SJSA1 (cell line): ENCODE measurements at regions not wholly inside any gene's neighbourhood (a gene's known extent, or its start where the extent isn't known, plus 50 kb on each side); places are given as distances from the start of the nearest gene placed in this dataset.

Experiments
- DNase-seq, 2 experiments: peaks; one replicate each; pipeline ENCODE4 v3.0.0-alpha.2; 2015 to 2020; ENCODE audit warnings: low spot score in 2 of 2, low read depth in 1 of 2
- H3K27ac ChIP-seq: fragments of 250-450 bp; sonication (Bioruptor Pico); 2 replicates; pipeline ENCODE4 v1.5.1; 2020; ENCODE audit warnings: mild to moderate bottlenecking, moderate library complexity
- H3K27me3 ChIP-seq: fragments of 250-450 bp; sonication (Bioruptor Pico); replicated peaks from 2 replicates; pipeline ENCODE4 v1.5.1; 2020; ENCODE audit warnings: mild to moderate bottlenecking, moderate library complexity
- H3K36me3 ChIP-seq: fragments of 250-450 bp; sonication (Bioruptor Pico); 2 replicates; pipeline ENCODE4 v1.5.1; 2020; ENCODE audit warnings: mild to moderate bottlenecking
- H3K4me1 ChIP-seq: fragments of 250-450 bp; sonication (Bioruptor Pico); replicated peaks from 2 replicates; pipeline ENCODE4 v1.6.1; 2021; ENCODE audit warnings: mild to moderate bottlenecking
- H3K4me3 ChIP-seq: fragments of 250-450 bp; sonication (Bioruptor Pico); 2 replicates; pipeline ENCODE4 v1.5.1; 2020; ENCODE audit warnings: mild to moderate bottlenecking
- H3K9me3 ChIP-seq: fragments of 250-450 bp; sonication (Bioruptor Pico); replicated peaks from 2 replicates; pipeline ENCODE4 v1.5.1; 2020; ENCODE audit warnings: mild to moderate bottlenecking

- H3K4me1 ChIP-seq = no peaks in the 10 kb centered on the region
- no peaks in the 10 kb centered on the region for H3K36me3 ChIP-seq
- no peak overlapping the region for H3K27ac ChIP-seq
- H3K9me3 ChIP-seq = no peaks in the 10 kb centered on the region
- no peak overlapping the region for H3K4me3 ChIP-seq
- DNase-seq = no peak
- H3K27me3 ChIP-seq = no peaks in the 10 kb centered on the region
Observed at GRCh38 chr11:127528297-127528696, 527.7 kb upstream of the KIRREL3 start.

DNA sequence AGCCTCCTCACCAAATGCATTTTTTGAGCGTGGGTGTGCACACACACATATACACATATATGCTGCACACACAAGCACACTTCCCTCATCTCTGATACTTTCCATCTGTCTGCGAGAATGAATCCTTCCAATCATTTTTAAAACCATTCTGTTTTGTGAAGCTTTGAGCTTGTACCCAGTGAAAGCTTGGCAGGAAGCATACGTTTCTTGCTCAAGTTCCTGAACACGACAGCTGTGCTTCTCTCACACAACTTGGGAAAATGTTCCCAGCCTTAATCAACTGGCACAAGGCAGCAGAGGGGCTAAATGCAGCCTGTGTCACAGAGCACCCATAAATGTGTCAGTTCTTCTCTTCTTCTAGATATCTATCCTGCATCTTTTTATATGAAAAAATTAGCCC is 524.0 kb upstream of the KIRREL3 start:
- no peak for DNase-seq
- Histone ChIP-seq H3K27ac (no peak overlapping the region), H3K4me1 (no peaks in the 10 kb centered on the region), H3K27me3 (no peaks in the 10 kb centered on the region), H3K4me3 (no peak overlapping the region), H3K9me3 (no peaks in the 10 kb centered on the region), H3K36me3 (no peaks in the 10 kb centered on the region)

- Histone ChIP-seq H3K27me3 (no peaks in the 10 kb centered on the region), H3K4me1 (no peaks in the 10 kb centered on the region), H3K4me3 (no peak overlapping the region), H3K27ac (no peak overlapping the region), H3K9me3 (no peaks in the 10 kb centered on the region), H3K36me3 (no peaks in the 10 kb centered on the region)
- peak in 1 of 2 experiments; percentile 3 for DNase-seq
Observed at GRCh38 chr11:127521413-127521812, 520.8 kb upstream of the KIRREL3 start.

DNA sequence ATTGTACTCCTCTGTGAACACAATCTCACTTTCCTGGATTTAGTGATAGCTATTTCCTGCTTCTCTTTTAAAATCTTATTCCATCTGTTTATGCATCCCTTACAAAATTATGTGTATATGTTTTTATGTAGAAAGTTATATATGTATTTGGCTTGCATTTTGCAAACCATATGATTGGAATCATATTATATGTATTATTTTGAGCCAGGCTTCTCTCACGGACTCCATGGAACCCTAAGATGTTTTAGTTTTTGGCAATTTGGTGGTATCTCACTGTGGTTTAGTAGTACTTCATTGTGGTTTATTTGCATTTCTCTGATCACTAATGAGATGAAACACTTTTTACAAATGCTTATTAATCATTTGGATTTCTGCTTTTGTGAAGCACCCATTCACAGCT is 507.3 kb upstream of the KIRREL3 start:
- no peak for DNase-seq
- Histone ChIP-seq H3K9me3 (no peaks in the 10 kb centered on the region), H3K27me3 (no peaks in the 10 kb centered on the region), H3K4me1 (no peaks in the 10 kb centered on the region), H3K4me3 (no peak overlapping the region), H3K36me3 (no peaks in the 10 kb centered on the region), H3K27ac (no peak overlapping the region)

DNA sequence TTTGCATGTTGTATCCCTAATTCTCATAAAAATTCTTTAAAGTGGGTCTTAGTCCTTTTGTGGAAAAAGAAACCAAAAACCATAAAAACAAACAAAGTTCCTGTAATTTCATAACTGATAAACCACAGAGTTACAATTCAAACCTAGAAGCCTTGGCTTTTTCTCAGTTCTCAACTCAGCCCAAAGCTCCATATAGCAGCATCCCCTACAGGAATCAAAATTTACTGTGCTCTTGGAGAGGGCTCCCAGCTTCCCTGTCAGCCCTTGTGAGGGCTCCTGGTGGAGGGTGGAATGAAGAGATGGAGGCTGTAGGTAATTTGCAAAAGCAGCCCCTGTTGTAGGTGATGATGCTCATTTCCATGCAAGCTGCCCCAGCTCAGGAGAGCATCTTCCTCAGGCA is 506.1 kb upstream of the KIRREL3 start:
- Histone ChIP-seq H3K4me1 (no peaks in the 10 kb centered on the region), H3K27ac (no peak overlapping the region), H3K36me3 (no peaks in the 10 kb centered on the region), H3K9me3 (no peaks in the 10 kb centered on the region), H3K4me3 (no peak overlapping the region), H3K27me3 (no peaks in the 10 kb centered on the region)
- no peak for DNase-seq

- H3K27me3 ChIP-seq = no peaks in the 10 kb centered on the region
- H3K4me1 ChIP-seq = no peaks in the 10 kb centered on the region
- no peak overlapping the region for H3K27ac ChIP-seq
Observed at GRCh38 chr11:127506126-127506525, 505.6 kb upstream of the KIRREL3 start.

GRCh38 chr11:127496165-127496564 is 495.6 kb upstream of the KIRREL3 start:
- H3K4me3 ChIP-seq = no peak overlapping the region
- H3K9me3 ChIP-seq = no peaks in the 10 kb centered on the region
- H3K36me3 ChIP-seq = no peaks in the 10 kb centered on the region
- DNase-seq = no peak
- H3K4me1 ChIP-seq = no peaks in the 10 kb centered on the region
- no peak overlapping the region for H3K27ac ChIP-seq
- no peaks in the 10 kb centered on the region for H3K27me3 ChIP-seq

More at GRCh38 chr11:127506126-127506525, 505.6 kb upstream of the KIRREL3 start:
- H3K4me3 ChIP-seq = no peak overlapping the region
- H3K9me3 ChIP-seq = no peaks in the 10 kb centered on the region
- DNase-seq = no peak
- H3K36me3 ChIP-seq = no peaks in the 10 kb centered on the region

GRCh38 chr11:127493330-127494022 is 492.9 kb upstream of the KIRREL3 start:
- Histone ChIP-seq H3K9me3 (no peaks in the 10 kb centered on the region), H3K27ac (no peak overlapping the region), H3K36me3 (no peaks in the 10 kb centered on the region), H3K27me3 (no peaks in the 10 kb centered on the region), H3K4me3 (no peak overlapping the region), H3K4me1 (no peaks in the 10 kb centered on the region)
- peak in 1 of 2 experiments; percentile 0 for DNase-seq

- no peak overlapping the region for H3K4me3 ChIP-seq
- H3K36me3 ChIP-seq = no peaks in the 10 kb centered on the region
- no peaks in the 10 kb centered on the region for H3K4me1 ChIP-seq
- DNase-seq = no peak
- no peaks in the 10 kb centered on the region for H3K27me3 ChIP-seq
- H3K27ac ChIP-seq = no peak overlapping the region
- no peaks in the 10 kb centered on the region for H3K9me3 ChIP-seq
Observed at GRCh38 chr11:127492029-127492428, 491.5 kb upstream of the KIRREL3 start.

GRCh38 chr11:127491589-127491988 is 491.0 kb upstream of the KIRREL3 start:
- no peaks in the 10 kb centered on the region for H3K36me3 ChIP-seq
- no peaks in the 10 kb centered on the region for H3K27me3 ChIP-seq
- no peak overlapping the region for H3K4me3 ChIP-seq
- H3K4me1 ChIP-seq = no peaks in the 10 kb centered on the region
- no peak for DNase-seq
- H3K27ac ChIP-seq = no peak overlapping the region
- H3K9me3 ChIP-seq = no peaks in the 10 kb centered on the region

- H3K9me3 ChIP-seq = no peaks in the 10 kb centered on the region
- no peak overlapping the region for H3K27ac ChIP-seq
- H3K27me3 ChIP-seq = no peaks in the 10 kb centered on the region
- no peaks in the 10 kb centered on the region for H3K36me3 ChIP-seq
- no peaks in the 10 kb centered on the region for H3K4me1 ChIP-seq
- no peak overlapping the region for H3K4me3 ChIP-seq
- no peak for DNase-seq
Observed at GRCh38 chr11:127490896-127491295, 490.3 kb upstream of the KIRREL3 start.

DNA sequence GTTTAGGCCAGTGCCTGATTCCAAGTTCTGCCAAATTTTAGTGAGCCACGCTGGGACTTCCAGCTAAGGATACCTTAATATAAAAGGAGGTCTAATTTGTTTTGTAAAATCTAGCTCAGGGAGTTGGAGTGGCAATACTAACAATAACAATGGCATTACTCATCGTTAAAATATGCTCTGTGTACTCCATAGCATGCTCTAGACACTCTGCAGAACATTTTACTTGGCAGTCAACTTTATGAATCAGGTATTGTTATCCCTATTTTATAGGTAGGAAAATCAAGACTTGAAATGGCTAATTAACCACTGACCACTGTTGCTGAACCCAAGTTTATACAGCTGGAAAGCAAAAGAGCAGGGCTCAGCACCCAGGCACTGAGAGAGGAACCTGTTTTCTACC is 485.0 kb upstream of the KIRREL3 start:
- H3K4me1 ChIP-seq = no peaks in the 10 kb centered on the region
- H3K4me3 ChIP-seq = no peak overlapping the region
- H3K27ac ChIP-seq = no peak overlapping the region
- no peaks in the 10 kb centered on the region for H3K36me3 ChIP-seq
- peak in 1 of 2 experiments; percentile 3 for DNase-seq
- no peaks in the 10 kb centered on the region for H3K9me3 ChIP-seq
- H3K27me3 ChIP-seq = no peaks in the 10 kb centered on the region

DNA sequence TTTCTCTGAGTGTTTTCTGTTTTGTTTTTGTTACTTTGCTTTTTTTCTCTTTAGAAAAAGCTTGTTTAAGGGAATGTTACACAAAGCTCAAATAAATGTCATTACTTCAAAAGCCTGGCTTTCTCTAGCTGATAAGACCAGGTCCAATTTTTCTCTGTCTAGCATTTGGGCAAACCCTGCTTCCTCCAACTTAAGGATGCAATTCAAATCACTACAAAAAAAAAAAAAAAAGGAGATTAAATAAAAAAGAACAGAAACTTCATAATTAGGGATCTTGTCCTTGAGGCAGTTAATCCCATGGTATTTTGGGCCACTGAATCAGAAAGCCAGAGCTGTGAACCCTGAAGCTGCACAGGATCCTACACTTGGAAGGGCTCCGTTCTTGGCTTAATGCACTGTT is 480.8 kb upstream of the KIRREL3 start:
- no peaks in the 10 kb centered on the region for H3K36me3 ChIP-seq
- no peak for DNase-seq
- no peaks in the 10 kb centered on the region for H3K9me3 ChIP-seq
- no peaks in the 10 kb centered on the region for H3K27me3 ChIP-seq
- no peak overlapping the region for H3K4me3 ChIP-seq
- no peaks in the 10 kb centered on the region for H3K4me1 ChIP-seq
- no peak overlapping the region for H3K27ac ChIP-seq

- H3K27ac ChIP-seq = no peak overlapping the region
- no peaks in the 10 kb centered on the region for H3K9me3 ChIP-seq
- no peaks in the 10 kb centered on the region for H3K27me3 ChIP-seq
- no peak for DNase-seq
- no peaks in the 10 kb centered on the region for H3K4me1 ChIP-seq
- no peaks in the 10 kb centered on the region for H3K36me3 ChIP-seq
- no peak overlapping the region for H3K4me3 ChIP-seq
Observed at GRCh38 chr11:127478826-127479225, 478.3 kb upstream of the KIRREL3 start.

- no peak for DNase-seq
- no peaks in the 10 kb centered on the region for H3K9me3 ChIP-seq
Observed at GRCh38 chr11:127474766-127475165, 474.2 kb upstream of the KIRREL3 start.

More at GRCh38 chr11:127474766-127475165, 474.2 kb upstream of the KIRREL3 start:
- H3K27ac ChIP-seq = no peak overlapping the region
- H3K36me3 ChIP-seq = no peaks in the 10 kb centered on the region
- H3K4me3 ChIP-seq = no peak overlapping the region
- H3K27me3 ChIP-seq = no peaks in the 10 kb centered on the region
- H3K4me1 ChIP-seq = no peaks in the 10 kb centered on the region
